ENCODE measurements at regions not wholly inside any gene's neighbourhood (a gene's known extent, or its start where the extent isn't known, plus 50 kb on each side); places are given as distances from the start of the nearest gene placed in this dataset.

GRCh38 chr2:121875585-121876185 lies 120.2 kb downstream of the TSN start:
- Histone ChIP-seq H2BK120ac (replicated peaks; ENCODE audit: low read depth, low read length) (no peak overlapping the region), H2BK12ac (ENCODE audit: low read depth, low read length) (no peak overlapping the region), H3K4me3 (ENCODE audit: extremely low read depth in 1 of 4, insufficient read depth in 2 of 4, low read depth in 3 of 4, low read length in 4 of 4) (no peak overlapping the region), H4K20me1 (replicated peaks in 1 of 2; ENCODE audit: control insufficient read depth in 1 of 2, insufficient read depth in 2 of 2, low read length in 2 of 2) (no peaks in the 10 kb centered on the region), H3K27ac (ENCODE audit: low read depth, low read length) (no peak overlapping the region), H3K4me1 (replicated peaks in 1 of 4; ENCODE audit: control insufficient read depth in 3 of 4, insufficient read depth in 4 of 4, low read length in 3 of 4) (peaks cover 0 to 2% (median 0%) of the 10 kb centered on the region in 4 experiments; a peak in 2 of 7 replicates), H2AFZ (ENCODE audit: low read length) (no peak overlapping the region), H3K23ac (ENCODE audit: insufficient read length) (no peak overlapping the region), H3K18ac (ENCODE audit: extremely low read depth, low read length) (no peak overlapping the region), H3K79me2 (ENCODE audit: control insufficient read depth in 1 of 2, insufficient read depth in 2 of 2, low read length in 2 of 2) (no peaks in the 10 kb centered on the region; a peak in 1 of 4 replicates), H2BK15ac (ENCODE audit: low read length) (no peak overlapping the region), H3K4me2 (ENCODE audit: insufficient read depth in 1 of 2, low read depth in 2 of 2, low read length in 2 of 2) (no peak overlapping the region), H3K56ac (replicated peaks; ENCODE audit: insufficient read length, low read depth, low read length) (no peak overlapping the region), H3K23me2 (ENCODE audit: low read depth, low read length) (no peaks in the 10 kb centered on the region), H2BK5ac (ENCODE audit: low read depth, low read length) (no peak overlapping the region), H3K27me3 (replicated peaks in 1 of 4; ENCODE audit: control insufficient read depth in 3 of 4, extremely low read depth in 1 of 4, insufficient read depth in 3 of 4, low read length in 3 of 4) (no peaks in the 10 kb centered on the region), H4K8ac (ENCODE audit: extremely low read depth, insufficient read depth, low read length) (no peak overlapping the region; the same call in 1 of the 2 replicates), H3K4ac (replicated peaks; ENCODE audit: insufficient read length, low read depth, low read length) (no peak overlapping the region), H2BK20ac (ENCODE audit: low read length) (no peak overlapping the region), H2AK5ac (ENCODE audit: low read depth, low read length) (no peak overlapping the region), H4K91ac (replicated peaks; ENCODE audit: insufficient read length, low read length) (no peak overlapping the region), H3K9me3 (ENCODE audit: insufficient read depth in 2 of 2, low read depth in 1 of 2, low read length in 1 of 2) (no peaks in the 10 kb centered on the region), H3K36me3 (ENCODE audit: control insufficient read depth in 2 of 4, insufficient read depth in 4 of 4, low read length in 3 of 4) (no peaks in the 10 kb centered on the region), H3K79me1 (ENCODE audit: low read depth, low read length) (no peaks in the 10 kb centered on the region), H4K5ac (ENCODE audit: insufficient read length, low read depth, low read length) (no peak overlapping the region), H3K9ac (replicated peaks in 1 of 4; ENCODE audit: extremely low read depth in 1 of 4, low read depth in 3 of 4, low read length in 3 of 4) (no peak overlapping the region), H3K14ac (ENCODE audit: insufficient read length) (no peak overlapping the region)
- WGBS, 2 experiments (ENCODE audit: extremely low coverage in 1 of 2, insufficient coverage in 1 of 2, insufficient read length in 1 of 2, insufficient replicate concordance in 2 of 2, low coverage in 1 of 2, low lambda C conversion rate in 2 of 2, missing lambda C conversion rate in 1 of 2), result 90% methylated on average over 2 of the region's 2 CpGs; no CpG with 5 or more reads in 1 of the 2 experiments
- no peak for DNase-seq (ENCODE audit: low read depth in 1 of 2, low spot score in 2 of 2)
- ChIA-PET POLR2A (ENCODE audit: partially characterized antibody) (no interaction called here), CTCF (ENCODE audit: partially characterized antibody) (interaction anchor here (1.3 kb wide), 1 partner anchor 13 kb away, joined by 4 read pairs; no protein-coding TSS in a partner anchor)
- TF ChIP-seq CTCF (IDR thresholded peaks at IDR 0.05; ENCODE audit: control extremely low read depth in 1 of 3, insufficient read depth in 1 of 3, low read depth in 1 of 3, low read length in 3 of 3), result no peak
- no peak for TF ChIP-seq FOSL1 (IDR thresholded peaks at IDR 0.05; ENCODE audit: insufficient read depth, low read depth, low read length)
- TF ChIP-seq POLR2A (IDR thresholded peaks at IDR 0.05; ENCODE audit: control extremely low read depth in 1 of 2, low read depth in 2 of 2, low read length in 2 of 2), result no peak
- TF ChIP-seq SP4 (IDR thresholded peaks at IDR 0.05; ENCODE audit: low read length), result no peak
- no peak for TF ChIP-seq JUN (IDR thresholded peaks at IDR 0.05; ENCODE audit: low read depth, low read length)
- no peak for TF ChIP-seq KDM1A (IDR thresholded peaks at IDR 0.05; ENCODE audit: borderline replicate concordance, low read length)
- TF ChIP-seq EP300 (IDR thresholded peaks at IDR 0.05; ENCODE audit: borderline replicate concordance in 1 of 2, low read depth in 2 of 2, low read length in 2 of 2), result no peak
- no peak for TF ChIP-seq CEBPB (IDR thresholded peaks at IDR 0.05; ENCODE audit: low read depth, low read length)
- no peak for TF ChIP-seq POLR2AphosphoS5 (IDR thresholded peaks at IDR 0.05; ENCODE audit: low read depth, low read length)
- no peak for FAIRE-seq
